OCI-LY1 (cell line): ENCODE measurements at regions not wholly inside any gene's neighbourhood (a gene's known extent, or its start where the extent isn't known, plus 50 kb on each side); places are given as distances from the start of the nearest gene placed in this dataset.
A peak's percentile ranks its signal among the peaks of the same experiment; 100 is the strongest.

ENCODE experiments used
- H2AFZ ChIP-seq: fragments of 200-600 bp; sonication (generic), shearing (Covaris generic); 2 replicates; pipeline ENCODE4 v1.6.0; 2014; ENCODE audit warnings: antibody characterized with exemption, mild to moderate bottlenecking, low read length
- H3F3A ChIP-seq: fragments of 200-600 bp; sonication (generic), shearing (Covaris generic); 2 replicates; pipeline ENCODE4 v1.6.0; 2014; ENCODE audit warnings: mild to moderate bottlenecking, antibody characterized with exemption, low read length, moderate library complexity; ENCODE audit not compliant: insufficient read depth
- H3K27ac ChIP-seq: fragments of 200-600 bp; sonication (generic); 2 replicates; pipeline ENCODE4 v1.5.1; 2014; ENCODE audit warnings: low read length, mixed run types, mild to moderate bottlenecking, low read depth; ENCODE audit not compliant: poor library complexity, severe bottlenecking
- H3K27me3 ChIP-seq: fragments of 200-600 bp; sonication (generic); 2 replicates; pipeline ENCODE4 v1.6.0; 2014; ENCODE audit warnings: antibody characterized with exemption, mild to moderate bottlenecking, low read length, moderate library complexity; ENCODE audit not compliant: insufficient read depth
- H3K36me3 ChIP-seq: fragments of 200-600 bp; sonication (generic); 2 replicates; pipeline ENCODE4 v1.6.1; 2014; ENCODE audit warnings: mild to moderate bottlenecking, antibody characterized with exemption, low read length, moderate library complexity, mixed read lengths; ENCODE audit not compliant: insufficient read depth
- H3K4me1 ChIP-seq: fragments of 200-600 bp; sonication (generic); 2 replicates; pipeline ENCODE4 v1.5.1; 2014; ENCODE audit warnings: mild to moderate bottlenecking, low read length, moderate library complexity; ENCODE audit not compliant: insufficient read depth, severe bottlenecking
- H3K4me2 ChIP-seq: fragments of 200-600 bp; sonication (generic), shearing (Covaris generic); 2 replicates; pipeline ENCODE4 v1.6.1; 2014; ENCODE audit warnings: low read length
- H3K4me3 ChIP-seq: fragments of 200-600 bp; sonication (generic); 2 replicates; pipeline ENCODE4 v1.5.1; 2014; ENCODE audit warnings: low read length, low read depth, mild to moderate bottlenecking, mixed read lengths; ENCODE audit not compliant: poor library complexity, severe bottlenecking
- H3K79me2 ChIP-seq: fragments of 200-600 bp; shearing (Covaris generic); 2 replicates; pipeline ENCODE4 v1.6.1; 2016; ENCODE audit warnings: mixed run types, low read length, mixed read lengths; ENCODE audit not compliant: insufficient read depth
- H3K9ac ChIP-seq: fragments of 200-600 bp; sonication (generic), shearing (Covaris generic); 2 replicates; pipeline ENCODE4 v1.6.1; 2014; ENCODE audit warnings: mild to moderate bottlenecking, low read length, mixed read lengths
- H3K9me2 ChIP-seq: fragments of 200-600 bp; sonication (generic), shearing (Covaris generic); 2 replicates; pipeline ENCODE4 v1.6.1; 2014; ENCODE audit warnings: low read depth, mild to moderate bottlenecking, low read length, mixed read lengths
- H3K9me3 ChIP-seq: fragments of 200-600 bp; shearing (Covaris generic); 2 replicates; pipeline ENCODE4 v1.6.1; 2014; ENCODE audit warnings: low read length, mixed read lengths
- H4K20me1 ChIP-seq: fragments of 200-600 bp; sonication (generic), shearing (Covaris generic); 2 replicates; pipeline ENCODE4 v1.6.0; 2016; ENCODE audit warnings: mild to moderate bottlenecking, low read length; ENCODE audit not compliant: insufficient read depth
- CTCF ChIP-seq: fragments of 200-600 bp; sonication (generic), shearing (Covaris generic); IDR thresholded peaks from 2 replicates; pipeline ENCODE4 v1.5.1; 2017; ENCODE audit warnings: mild to moderate bottlenecking, antibody characterized with exemption, low read length, moderate library complexity, mixed read lengths
- EZH2 ChIP-seq: fragments of 200-600 bp; sonication (generic), shearing (Covaris generic); IDR thresholded peaks from 2 replicates; pipeline ENCODE4 v1.8.0; 2017; ENCODE audit warnings: borderline replicate concordance, mixed run types, mild to moderate bottlenecking, antibody characterized with exemption, low read length, moderate library complexity, mixed read lengths

GRCh38 chr18:46319783-46320182 is 215.6 kb downstream of the HAUS1 start:
- TF ChIP-seq CTCF (no peak), EZH2 (no peak)

GRCh38 chr18:46320297-46320696 is 216.1 kb downstream of the HAUS1 start:
- Histone ChIP-seq H3K79me2 (no peaks in the 10 kb centered on the region), H3K9me3 (no peaks in the 10 kb centered on the region), H3K9me2 (no peaks in the 10 kb centered on the region), H3K27ac (no peak overlapping the region), H3K4me2 (no peak overlapping the region), H3K9ac (no peak overlapping the region), H4K20me1 (no peaks in the 10 kb centered on the region), H3K4me1 (peaks cover 5% of the 10 kb centered on the region), H3K27me3 (no peaks in the 10 kb centered on the region), H3F3A (no peaks in the 10 kb centered on the region), H2AFZ (no peak overlapping the region), H3K36me3 (no peaks in the 10 kb centered on the region), H3K4me3 (no peak overlapping the region)
- peak; percentile 19; the same call in 1 of the 2 replicates for TF ChIP-seq CTCF
- TF ChIP-seq EZH2, result no peak

More at GRCh38 chr18:46319783-46320182, 215.6 kb downstream of the HAUS1 start:
- no peaks in the 10 kb centered on the region for H3F3A ChIP-seq
- H3K4me1 ChIP-seq, result peaks cover 5% of the 10 kb centered on the region
- H3K79me2 ChIP-seq, result no peaks in the 10 kb centered on the region
- no peak overlapping the region for H3K4me3 ChIP-seq
- H3K9me3 ChIP-seq, result no peaks in the 10 kb centered on the region
- H4K20me1 ChIP-seq, result no peaks in the 10 kb centered on the region
- H3K36me3 ChIP-seq, result no peaks in the 10 kb centered on the region
- no peak overlapping the region for H2AFZ ChIP-seq
- no peaks in the 10 kb centered on the region for H3K9me2 ChIP-seq
- H3K27ac ChIP-seq, result no peak overlapping the region
- H3K4me2 ChIP-seq, result no peak overlapping the region
- H3K27me3 ChIP-seq, result no peaks in the 10 kb centered on the region
- H3K9ac ChIP-seq, result no peak overlapping the region

DNA sequence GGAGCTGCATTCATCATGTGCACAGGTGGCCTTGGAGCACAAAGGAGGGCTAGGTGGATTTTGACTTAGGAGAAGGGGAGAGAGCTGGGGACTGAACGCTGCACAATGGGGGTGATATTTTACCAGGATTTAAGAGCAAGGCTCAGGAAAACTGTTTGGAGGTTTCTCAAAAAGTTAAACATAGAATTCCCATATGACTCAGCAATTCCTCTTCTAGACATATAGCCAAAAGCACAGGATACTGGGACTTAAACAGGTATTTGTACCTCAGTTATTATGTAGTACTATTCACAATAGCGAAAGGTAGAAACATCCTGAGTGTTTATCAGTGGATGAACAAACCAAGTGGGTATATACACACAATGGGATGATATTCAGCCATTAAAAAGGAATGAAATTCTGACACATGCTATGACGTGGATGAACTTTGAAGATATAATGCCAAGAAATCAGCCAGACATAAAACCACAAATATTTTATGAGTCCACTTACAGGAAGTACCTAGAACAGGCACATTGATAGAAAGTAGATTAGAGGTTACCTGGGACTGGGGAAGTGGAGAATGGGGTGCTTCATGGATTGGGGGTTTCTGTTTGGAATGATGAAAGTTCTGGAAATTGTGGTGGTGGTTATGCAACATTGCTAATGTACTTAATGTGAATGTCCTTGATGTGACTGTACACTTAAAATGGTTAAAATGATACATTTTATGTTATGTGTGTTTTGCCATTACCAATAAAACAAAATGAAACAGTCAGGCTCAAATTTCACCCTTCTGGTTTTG is 216.9 kb downstream of the HAUS1 start:
- Histone ChIP-seq H3K9me2 (no peaks in the 10 kb centered on the region), H3K9ac (no peak overlapping the region), H3K79me2 (no peaks in the 10 kb centered on the region), H3K4me2 (no peak overlapping the region), H4K20me1 (no peaks in the 10 kb centered on the region), H3K36me3 (no peaks in the 10 kb centered on the region), H3K27me3 (no peaks in the 10 kb centered on the region), H3K9me3 (no peaks in the 10 kb centered on the region), H2AFZ (no peak overlapping the region), H3K27ac (no peak overlapping the region), H3F3A (no peaks in the 10 kb centered on the region), H3K4me1 (peaks cover 5% of the 10 kb centered on the region), H3K4me3 (no peak overlapping the region)
- TF ChIP-seq CTCF (no peak), EZH2 (no peak)
